Astrocyte (in vitro differentiated cells and primary cell): ENCODE measurements at regions not wholly inside any gene's neighbourhood (a gene's known extent, or its start where the extent isn't known, plus 50 kb on each side); places are given as distances from the start of the nearest gene placed in this dataset.

Source experiments
- CTCF ChIP-seq: IDR thresholded peaks from 2 replicates; pipeline ENCODE4 v1.5.1; 2011; ENCODE audit warnings: low read depth, mild to moderate bottlenecking, inconsistent platforms, low read length, moderate library complexity; ENCODE audit not compliant: insufficient read depth
- EZH2 ChIP-seq: IDR thresholded peaks from 2 replicates; pipeline ENCODE4 v1.6.1; 2012; ENCODE audit warnings: mild to moderate bottlenecking, low read length, inconsistent platforms; ENCODE audit not compliant: insufficient read depth

GRCh38 chr14:22159957-22160356 is 429.1 kb downstream of the DAD1 start:
- TF ChIP-seq CTCF = no peak
- TF ChIP-seq EZH2 = no peak
